Neuron (in vitro differentiated cells): ENCODE measurements at regions not wholly inside any gene's neighbourhood (a gene's known extent, or its start where the extent isn't known, plus 50 kb on each side); places are given as distances from the start of the nearest gene placed in this dataset.
"Not testable (repeated sequence)": the region's sequence is repeated elsewhere in the genome, so short reads cannot be mapped to it uniquely, and the experiment has no call there.

Source experiments
- H2AFZ ChIP-seq: one replicate; pipeline ENCODE4 v1.6.1; 2013; ENCODE audit warnings: low read depth, mild to moderate bottlenecking, inconsistent platforms, low read length, moderate library complexity
- H3K27me3 ChIP-seq: one replicate; pipeline ENCODE4 v1.6.1; 2013; ENCODE audit warnings: low read length; ENCODE audit not compliant: insufficient read depth
- H3K36me3 ChIP-seq: one replicate; pipeline ENCODE4 v1.6.1; 2013; ENCODE audit warnings: low read length; ENCODE audit not compliant: insufficient read depth
- H3K4me1 ChIP-seq: one replicate; pipeline ENCODE4 v1.6.1; 2013; ENCODE audit warnings: low read length; ENCODE audit not compliant: insufficient read depth
- H3K4me3 ChIP-seq: 2 replicates; pipeline ENCODE4 v1.5.1; 2013; ENCODE audit warnings: mild to moderate bottlenecking, low read length, moderate library complexity
- H3K9me3 ChIP-seq: one replicate; pipeline ENCODE4 v1.6.1; 2013; ENCODE audit warnings: low read length

DNA sequence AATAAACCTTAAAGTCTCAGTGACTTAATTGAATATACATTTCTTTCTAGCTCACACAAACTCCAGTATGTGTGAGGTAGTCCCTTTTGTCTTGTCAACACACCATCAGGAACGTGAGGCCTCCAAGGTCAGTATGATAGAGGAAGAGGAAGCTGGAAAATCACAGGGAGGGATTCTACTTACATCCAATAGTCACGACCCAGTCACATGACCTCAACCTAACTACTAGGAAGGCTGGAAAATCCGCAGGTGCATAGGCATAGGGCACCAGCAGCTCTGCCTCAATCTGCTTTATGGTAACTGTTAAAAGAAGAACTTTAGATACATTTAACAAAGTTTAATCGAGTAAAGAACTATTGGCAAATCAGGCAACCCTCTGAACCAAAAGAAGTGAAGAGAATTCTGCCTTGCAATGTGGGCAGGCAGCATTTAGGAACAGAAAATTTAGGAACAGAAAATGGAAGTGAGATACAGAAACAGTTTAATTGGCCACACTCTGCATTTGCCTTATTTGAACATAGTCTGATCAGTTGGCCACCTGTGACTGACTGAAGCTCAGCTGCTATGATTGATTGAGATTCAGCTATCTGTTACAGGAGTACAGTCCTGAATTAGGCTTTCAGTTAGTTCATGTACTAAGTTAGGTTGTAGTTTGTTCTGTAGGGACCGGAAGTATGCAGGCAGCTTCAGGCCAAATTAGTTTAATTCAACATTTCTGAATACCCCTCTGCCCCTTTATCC lies 165.0 kb upstream of the PARD3B start:
- Histone ChIP-seq H3K27me3 (no peaks in the 10 kb centered on the region), H3K36me3 (no peaks in the 10 kb centered on the region), H3K9me3 (no peaks in the 10 kb centered on the region), H2AFZ (no peak overlapping the region), H3K4me3 (no peak overlapping the region), H3K4me1 (no peaks in the 10 kb centered on the region)

DNA sequence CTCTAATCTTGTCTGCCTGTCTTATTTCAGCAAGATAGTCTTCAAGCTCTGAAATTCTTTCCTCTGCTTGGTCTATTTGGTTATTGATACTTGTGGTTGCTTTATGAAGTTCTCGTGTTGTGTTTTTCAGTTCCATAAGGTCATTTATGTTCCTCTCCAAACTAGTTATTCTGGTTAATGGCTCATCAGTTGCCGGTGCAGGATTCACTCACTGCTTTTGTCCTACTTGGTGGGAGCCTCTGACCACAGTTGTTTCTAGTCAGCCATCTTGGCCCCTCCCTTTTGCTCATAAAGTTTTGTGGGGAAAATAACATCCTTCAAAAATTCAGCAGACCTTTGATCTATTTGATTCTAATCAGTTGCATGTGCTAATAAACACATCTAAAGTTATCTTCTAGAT lies 158.6 kb upstream of the PARD3B start:
- Histone ChIP-seq H3K36me3 (no peaks in the 10 kb centered on the region), H3K4me3 (no peak overlapping the region), H3K9me3 (no peaks in the 10 kb centered on the region), H3K4me1 (no peaks in the 10 kb centered on the region), H2AFZ (no peak overlapping the region), H3K27me3 (no peaks in the 10 kb centered on the region)

DNA sequence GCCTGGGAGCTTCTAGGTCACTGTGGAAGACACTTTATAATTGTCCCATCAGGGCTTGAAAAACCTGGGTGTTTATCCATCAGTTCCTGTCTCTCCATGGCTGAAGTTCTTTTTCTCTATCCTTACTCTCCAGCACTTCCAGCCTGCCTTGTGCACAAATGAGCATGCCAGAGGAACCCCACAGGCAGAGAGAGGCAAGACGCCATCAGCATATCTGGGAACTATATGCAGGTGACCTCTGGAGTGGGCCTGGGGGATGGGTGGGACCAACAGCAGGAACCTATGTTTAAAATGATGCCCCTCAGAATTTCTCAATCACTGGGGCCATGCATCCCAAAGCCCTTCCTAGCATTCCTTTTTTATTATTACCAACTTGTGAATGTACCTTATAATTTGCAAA lies 156.2 kb upstream of the PARD3B start:
- Histone ChIP-seq H3K36me3 (no peaks in the 10 kb centered on the region), H3K9me3 (no peaks in the 10 kb centered on the region), H3K4me3 (no peak overlapping the region), H3K4me1 (no peaks in the 10 kb centered on the region), H2AFZ (no peak overlapping the region), H3K27me3 (no peaks in the 10 kb centered on the region)

- Histone ChIP-seq H3K4me3 (no peak overlapping the region), H3K9me3 (no peaks in the 10 kb centered on the region), H3K4me1 (no peaks in the 10 kb centered on the region), H3K36me3 (no peaks in the 10 kb centered on the region), H2AFZ (no peak overlapping the region), H3K27me3 (no peaks in the 10 kb centered on the region)
These were observed 155.4 kb upstream of the PARD3B start for GRCh38 chr2:204389856-204390255.

GRCh38 chr2:204395539-204395938 lies 149.7 kb upstream of the PARD3B start:
- Histone ChIP-seq H3K4me3 (no peak overlapping the region), H3K9me3 (no peaks in the 10 kb centered on the region), H3K36me3 (no peaks in the 10 kb centered on the region), H2AFZ (no peak overlapping the region), H3K27me3 (no peaks in the 10 kb centered on the region), H3K4me1 (no peaks in the 10 kb centered on the region)

DNA sequence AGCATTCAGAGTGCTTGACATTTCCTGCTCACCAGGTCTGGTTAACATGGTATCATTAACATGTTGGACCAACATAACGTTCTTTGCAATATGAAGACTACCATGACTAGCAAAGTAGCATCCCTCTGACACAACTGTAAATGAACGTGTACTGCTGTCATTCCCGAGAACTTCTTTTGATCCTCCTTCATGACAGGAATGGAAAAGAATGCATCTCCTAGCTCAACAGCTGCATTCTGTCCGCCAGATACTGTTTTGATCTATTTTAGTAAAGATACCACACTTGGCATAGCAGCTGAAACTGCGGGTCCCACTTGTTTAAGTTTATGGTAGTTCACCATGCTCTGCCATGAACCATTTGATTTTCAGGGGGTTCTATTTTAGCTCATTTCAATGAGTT lies 144.2 kb upstream of the PARD3B start:
- H2AFZ ChIP-seq = no peak overlapping the region
- no peaks in the 10 kb centered on the region for H3K27me3 ChIP-seq
- H3K36me3 ChIP-seq = no peaks in the 10 kb centered on the region
- no peaks in the 10 kb centered on the region for H3K4me1 ChIP-seq
- H3K4me3 ChIP-seq = no peak overlapping the region
- H3K9me3 ChIP-seq = no peaks in the 10 kb centered on the region

DNA sequence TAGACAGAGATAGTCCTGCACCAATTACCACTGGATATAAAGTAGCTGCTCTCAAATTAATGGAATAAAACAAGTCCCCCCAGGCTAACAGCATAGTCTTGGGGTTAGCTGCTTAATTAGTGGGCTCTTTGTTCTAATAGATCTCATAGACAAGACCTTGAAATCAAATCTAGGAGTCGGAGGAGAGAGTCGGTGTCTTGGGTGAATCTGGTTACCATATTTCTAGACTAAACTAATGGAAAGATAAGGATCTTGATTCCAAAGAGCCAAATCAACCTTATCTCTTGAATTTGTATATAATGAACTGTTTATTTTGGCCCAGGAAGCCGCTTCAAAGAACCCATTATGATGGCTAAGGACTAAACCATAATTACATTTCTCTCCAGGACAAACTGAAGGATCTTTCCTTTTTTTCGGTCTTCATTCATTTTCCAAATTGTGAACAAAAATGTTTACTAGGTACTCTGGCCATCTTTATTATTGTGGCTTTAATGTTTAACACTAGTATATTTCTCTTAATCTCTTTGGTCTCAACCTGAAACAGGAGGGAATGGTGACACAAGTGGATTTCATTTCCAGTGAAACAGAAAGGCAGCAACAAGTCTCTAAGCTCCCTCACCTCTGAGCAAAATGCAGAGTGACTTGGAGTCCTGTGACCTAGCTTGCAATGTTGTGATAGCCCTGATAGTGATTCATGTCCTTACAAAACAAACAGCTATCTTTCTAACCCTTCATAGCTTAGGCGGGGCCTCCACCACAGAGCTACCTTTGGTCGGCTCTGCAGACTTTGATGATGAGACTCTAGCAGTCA lies 137.9 kb upstream of the PARD3B start:
- Histone ChIP-seq H3K4me3 (no peak overlapping the region), H2AFZ (peak overlapping the region; percentile 28), H3K9me3 (peaks cover 3% of the 10 kb centered on the region), H3K27me3 (no peaks in the 10 kb centered on the region), H3K4me1 (peaks cover 10% of the 10 kb centered on the region), H3K36me3 (no peaks in the 10 kb centered on the region)

DNA sequence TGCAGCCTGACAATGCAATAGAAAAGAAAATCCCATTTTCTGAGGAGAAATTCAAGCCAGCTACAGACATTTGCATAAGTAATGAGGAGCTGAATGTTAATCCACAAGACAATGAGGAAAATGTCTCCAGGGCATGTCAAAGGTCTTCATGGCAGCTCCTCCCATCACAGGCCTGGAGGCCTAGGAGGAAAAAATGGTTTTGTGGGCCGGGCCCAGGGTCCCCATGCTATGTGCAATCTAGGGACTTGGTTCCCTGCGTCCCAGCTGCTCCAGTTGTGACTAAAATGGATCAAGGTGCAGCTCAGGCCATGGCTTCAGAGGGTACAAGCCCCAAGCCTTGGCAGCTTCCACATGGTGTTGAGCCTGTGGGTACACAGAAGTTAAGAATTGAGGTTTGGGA lies 132.5 kb upstream of the PARD3B start:
- H3K27me3 ChIP-seq, H2AFZ ChIP-seq, H3K9me3 ChIP-seq, H3K36me3 ChIP-seq, H3K4me3 ChIP-seq: not testable (repeated sequence)
- H3K4me1 ChIP-seq = peaks cover 20% of the 10 kb centered on the region

DNA sequence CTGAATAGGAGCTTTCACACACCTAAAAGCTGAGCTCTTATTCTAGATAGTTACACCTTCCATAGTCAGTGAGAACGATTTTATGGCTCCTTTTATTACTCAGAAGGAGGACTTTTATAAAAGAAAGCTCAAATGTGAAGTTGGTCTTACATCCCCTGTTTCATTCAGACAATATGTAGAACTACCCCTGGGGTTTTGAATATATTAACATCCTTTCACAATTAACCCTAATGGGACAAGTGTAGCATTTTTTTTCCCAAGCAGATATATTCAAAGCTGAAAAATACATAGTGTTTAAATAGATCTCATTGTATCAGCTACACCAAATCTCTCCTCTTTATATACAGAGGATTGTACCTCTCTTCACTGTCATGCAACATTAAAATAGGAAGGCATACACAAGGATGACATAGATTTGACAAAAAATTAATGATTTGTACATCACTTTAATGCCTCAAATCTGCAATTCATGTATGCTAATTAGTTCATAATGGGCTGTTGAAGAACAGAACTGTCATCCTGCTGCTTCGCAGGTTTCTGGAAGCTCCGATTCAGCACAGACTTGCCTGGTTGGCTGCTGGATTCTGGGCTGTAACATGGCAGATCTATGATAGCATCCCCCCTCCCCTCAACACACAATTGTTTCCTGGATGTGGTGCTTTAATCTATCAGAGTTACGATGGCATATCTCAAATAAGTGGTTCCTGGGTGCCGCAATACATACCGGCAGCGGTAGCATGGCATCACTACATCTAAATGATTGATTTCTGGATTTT lies 129.7 kb upstream of the PARD3B start:
- Histone ChIP-seq H3K4me3 (no peak overlapping the region), H2AFZ (peak overlapping the region; percentile 42), H3K9me3 (peaks cover 8% of the 10 kb centered on the region), H3K36me3 (no peaks in the 10 kb centered on the region), H3K4me1 (peaks cover 20% of the 10 kb centered on the region), H3K27me3 (no peaks in the 10 kb centered on the region)

GRCh38 chr2:204416236-204416635 lies 129.0 kb upstream of the PARD3B start:
- H2AFZ ChIP-seq = peak overlapping the region; percentile 42
- H3K27me3 ChIP-seq = no peaks in the 10 kb centered on the region
- no peaks in the 10 kb centered on the region for H3K36me3 ChIP-seq
- peaks cover 20% of the 10 kb centered on the region for H3K4me1 ChIP-seq
- no peak overlapping the region for H3K4me3 ChIP-seq
- H3K9me3 ChIP-seq = peaks cover 8% of the 10 kb centered on the region

GRCh38 chr2:204425821-204426220 lies 119.5 kb upstream of the PARD3B start:
- no peaks in the 10 kb centered on the region for H3K4me1 ChIP-seq
- H3K9me3 ChIP-seq = peaks cover 8% of the 10 kb centered on the region
- no peaks in the 10 kb centered on the region for H3K27me3 ChIP-seq
- no peak overlapping the region for H3K4me3 ChIP-seq
- no peaks in the 10 kb centered on the region for H3K36me3 ChIP-seq
- H2AFZ ChIP-seq = no peak overlapping the region

DNA sequence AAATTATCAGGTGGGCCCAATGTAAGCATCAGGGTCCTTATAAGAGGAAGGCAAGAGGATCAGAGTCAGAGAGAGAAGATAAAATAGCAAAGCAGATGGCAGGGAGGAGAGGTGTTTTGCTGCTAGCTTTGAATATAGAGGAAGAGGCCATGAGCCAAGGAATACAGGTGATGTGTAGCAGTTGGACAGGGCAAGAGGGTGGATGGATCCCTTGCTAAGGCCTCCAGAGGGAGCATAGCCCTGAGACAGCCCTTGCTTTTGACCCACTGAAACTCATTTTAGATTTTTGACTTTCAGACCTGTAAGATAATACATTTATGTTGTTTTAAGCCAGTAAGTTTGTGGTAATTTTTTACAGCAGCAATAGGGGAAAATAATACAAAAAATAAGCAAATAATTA lies 116.6 kb upstream of the PARD3B start:
- Histone ChIP-seq H3K27me3 (no peaks in the 10 kb centered on the region), H3K4me1 (no peaks in the 10 kb centered on the region), H3K36me3 (no peaks in the 10 kb centered on the region), H3K4me3 (no peak overlapping the region), H3K9me3 (peaks cover 6% of the 10 kb centered on the region), H2AFZ (no peak overlapping the region)

DNA sequence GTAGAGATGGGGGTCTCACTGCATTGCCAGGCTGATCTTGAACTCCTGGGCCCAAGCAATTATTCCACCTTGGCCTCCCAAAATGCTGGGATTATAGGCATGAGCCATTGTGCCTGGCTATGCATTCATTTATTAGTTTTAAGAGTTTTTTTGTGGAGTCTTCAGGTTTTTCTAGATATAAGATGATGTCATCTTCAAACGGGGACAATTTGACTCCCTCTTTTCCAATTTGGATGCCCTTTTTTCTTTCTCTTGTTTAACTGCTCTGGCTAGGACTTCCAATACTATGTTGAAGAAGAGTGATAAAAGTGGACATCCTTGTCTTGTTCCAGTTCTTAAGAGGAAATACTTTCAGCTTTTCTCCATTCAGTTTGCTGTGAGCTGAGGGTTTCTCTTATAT lies 113.7 kb upstream of the PARD3B start:
- H2AFZ ChIP-seq = no peak overlapping the region
- H3K4me3 ChIP-seq = no peak overlapping the region
- no peaks in the 10 kb centered on the region for H3K36me3 ChIP-seq
- peaks cover 3% of the 10 kb centered on the region for H3K9me3 ChIP-seq
- no peaks in the 10 kb centered on the region for H3K4me1 ChIP-seq
- H3K27me3 ChIP-seq = no peaks in the 10 kb centered on the region
